ENCODE measurements at regions not wholly inside any gene's neighbourhood (a gene's known extent, or its start where the extent isn't known, plus 50 kb on each side); places are given as distances from the start of the nearest gene placed in this dataset.

GRCh38 chr7:47215049-47215448 lies 366.9 kb downstream of the TNS3 start:
- TF ChIP-seq CTCF (IDR thresholded peaks at IDR 0.05; ENCODE audit: low read depth, low read length, missing control alignments), result no peak
- no peak overlapping the region for H3K4me3 ChIP-seq (replicated peaks; ENCODE audit: low read depth, low read length)
- no peak for DNase-seq (ENCODE audit: extremely low read depth, low read depth)

GRCh38 chr7:47213276-47213675 lies 368.6 kb downstream of the TNS3 start:
- no peak for TF ChIP-seq CTCF (IDR thresholded peaks at IDR 0.05; ENCODE audit: low read depth, low read length, missing control alignments)
- no peak overlapping the region for H3K4me3 ChIP-seq (replicated peaks; ENCODE audit: low read depth, low read length)
- DNase-seq (ENCODE audit: extremely low read depth, low read depth), result no peak

GRCh38 chr7:47211519-47211973 lies 370.4 kb downstream of the TNS3 start:
- no peak for TF ChIP-seq CTCF (IDR thresholded peaks at IDR 0.05; ENCODE audit: low read depth, low read length, missing control alignments)
- no peak for DNase-seq (ENCODE audit: extremely low read depth, low read depth)
- H3K4me3 ChIP-seq (replicated peaks; ENCODE audit: low read depth, low read length), result no peak overlapping the region

- no peak for DNase-seq (ENCODE audit: extremely low read depth, low read depth)
- no peak for TF ChIP-seq CTCF (IDR thresholded peaks at IDR 0.05; ENCODE audit: low read depth, low read length, missing control alignments)
- H3K4me3 ChIP-seq (replicated peaks; ENCODE audit: low read depth, low read length), result no peak overlapping the region
These were observed 371.5 kb downstream of the TNS3 start for GRCh38 chr7:47210281-47210854.

GRCh38 chr7:47207956-47208355 lies 374.0 kb downstream of the TNS3 start:
- DNase-seq (ENCODE audit: extremely low read depth, low read depth), result no peak
- no peak for TF ChIP-seq CTCF (IDR thresholded peaks at IDR 0.05; ENCODE audit: low read depth, low read length, missing control alignments)
- no peak overlapping the region for H3K4me3 ChIP-seq (replicated peaks; ENCODE audit: low read depth, low read length)

GRCh38 chr7:47204709-47205108 lies 377.2 kb downstream of the TNS3 start:
- H3K4me3 ChIP-seq (replicated peaks; ENCODE audit: low read depth, low read length), result no peak overlapping the region
- DNase-seq (ENCODE audit: extremely low read depth, low read depth), result no peak
- no peak for TF ChIP-seq CTCF (IDR thresholded peaks at IDR 0.05; ENCODE audit: low read depth, low read length, missing control alignments)

Data from HFF-Myc (cell line).